HG03064 (cell line): ENCODE measurements at regions not wholly inside any gene's neighbourhood (a gene's known extent, or its start where the extent isn't known, plus 50 kb on each side); places are given as distances from the start of the nearest gene placed in this dataset.
"Not testable (repeated sequence)": the region's sequence is repeated elsewhere in the genome, so short reads cannot be mapped to it uniquely, and the experiment has no call there.

Experiments
- ATAC-seq: cut with Tn5 transposase; IDR thresholded peaks from one replicate; pipeline ENCODE4 v1.9.1; 2021; ENCODE audit warnings: low read depth; ENCODE audit not compliant: unreplicated experiment

- not testable (repeated sequence) for ATAC-seq
Measured at GRCh38 chr7:86375602-86376001, 268.1 kb upstream of the GRM3 start.

- ATAC-seq = no peak
Measured at GRCh38 chr7:86372262-86372661, 271.4 kb upstream of the GRM3 start.

GRCh38 chr7:86366946-86367345 is 276.8 kb upstream of the GRM3 start:
- no peak for ATAC-seq

- ATAC-seq = not testable (repeated sequence)
Measured at GRCh38 chr7:86340407-86340806, 303.3 kb upstream of the GRM3 start.

- ATAC-seq = no peak
Measured at GRCh38 chr7:86339051-86339450, 304.7 kb upstream of the GRM3 start.

- no peak for ATAC-seq
Measured at GRCh38 chr7:86328801-86329433, 314.8 kb upstream of the GRM3 start.

GRCh38 chr7:86326847-86327246 is 316.9 kb upstream of the GRM3 start:
- ATAC-seq = no peak

GRCh38 chr7:86320889-86321288 is 322.8 kb upstream of the GRM3 start:
- no peak for ATAC-seq

- ATAC-seq = no peak
Measured at GRCh38 chr7:86320341-86320740, 323.4 kb upstream of the GRM3 start.

- no peak for ATAC-seq
Measured at GRCh38 chr7:86313842-86314241, 329.9 kb upstream of the GRM3 start.

GRCh38 chr7:86301301-86301700 is 342.4 kb upstream of the GRM3 start:
- ATAC-seq = no peak

- ATAC-seq = no peak
Measured at GRCh38 chr7:86295526-86295925, 348.2 kb upstream of the GRM3 start.

GRCh38 chr7:86282014-86282682 is 361.6 kb upstream of the GRM3 start:
- no peak for ATAC-seq

GRCh38 chr7:86280150-86280549 is 363.6 kb upstream of the GRM3 start:
- ATAC-seq = no peak

GRCh38 chr7:86262781-86263180 is 380.9 kb upstream of the GRM3 start:
- ATAC-seq = no peak

- ATAC-seq = no peak
Measured at GRCh38 chr7:86257894-86258293, 385.8 kb upstream of the GRM3 start.

- no peak for ATAC-seq
Measured at GRCh38 chr7:86252406-86252805, 391.3 kb upstream of the GRM3 start.

- ATAC-seq = no peak
Measured at GRCh38 chr7:86248977-86249376, 394.7 kb upstream of the GRM3 start.

GRCh38 chr7:86243171-86243570 is 400.5 kb upstream of the GRM3 start:
- no peak for ATAC-seq

GRCh38 chr7:86226191-86226590 is 417.5 kb upstream of the GRM3 start:
- ATAC-seq = no peak

GRCh38 chr7:86222806-86223205 is 420.9 kb upstream of the GRM3 start:
- ATAC-seq = no peak

- ATAC-seq = no peak
Measured at GRCh38 chr7:86214734-86215133, 429.0 kb upstream of the GRM3 start.
